H1 (cell line): ENCODE measurements at regions not wholly inside any gene's neighbourhood (a gene's known extent, or its start where the extent isn't known, plus 50 kb on each side); places are given as distances from the start of the nearest gene placed in this dataset.

ENCODE experiments used
- CTCF ChIA-PET: fragments of 300-600 bp; sonication (Branson Sonifier 250); formaldehyde crosslinking; loops from one replicate; lab custom pipeline; 2021; ENCODE audit not compliant: partially characterized antibody; lab: Charles Lee
- POLR2A ChIA-PET: fragments of 300-600 bp; sonication (Branson Sonifier 250); formaldehyde crosslinking; loops from one replicate; lab custom pipeline; 2021; ENCODE audit warnings: inconsistent platforms; ENCODE audit not compliant: partially characterized antibody; lab: Charles Lee
- DNase-seq, 2 experiments: peaks; one replicate each; pipeline versions ENCODE4 v3.0.0 to v3.0.0-alpha.2; 2010 to 2022; ENCODE audit warnings: low spot score in 2 of 2, low read depth in 1 of 2, mixed read lengths in 1 of 2
- FAIRE-seq: peaks from 2 replicates; lab custom pipeline; 2011; peaks lifted over from hg19 to GRCh38; lab: Jason Lieb, UNC
- H2AFZ ChIP-seq: 2 replicates; pipeline ENCODE4 v1.8.1; 2012; ENCODE audit warnings: low read length, inconsistent platforms
- H2AK5ac ChIP-seq: 2 replicates; pipeline ENCODE4 v1.6.1; 2013; ENCODE audit warnings: low read depth, low read length
- H2BK120ac ChIP-seq: replicated peaks from 2 replicates; pipeline ENCODE3; 2013; ENCODE audit warnings: low read depth, low read length, inconsistent platforms
- H2BK12ac ChIP-seq: 2 replicates; pipeline ENCODE4 v1.6.1; 2013; ENCODE audit warnings: low read depth, low read length
- H2BK15ac ChIP-seq: 2 replicates; pipeline ENCODE4 v1.6.1; 2013; ENCODE audit warnings: low read length
- H2BK20ac ChIP-seq: 2 replicates; pipeline ENCODE4 v1.6.1; 2013; ENCODE audit warnings: low read length
- H2BK5ac ChIP-seq: 2 replicates; pipeline ENCODE4 v1.6.1; 2013; ENCODE audit warnings: low read depth, low read length
- H3K14ac ChIP-seq: 2 replicates; pipeline ENCODE4 v1.6.1; 2013; ENCODE audit warnings: inconsistent platforms; ENCODE audit not compliant: insufficient read length
- H3K18ac ChIP-seq: 2 replicates; pipeline ENCODE4 v1.6.1; 2013; ENCODE audit warnings: low read length; ENCODE audit errors: extremely low read depth
- H3K23ac ChIP-seq: 2 replicates; pipeline ENCODE4 v1.6.1; 2013; ENCODE audit warnings: inconsistent platforms; ENCODE audit not compliant: insufficient read length
- H3K23me2 ChIP-seq: 2 replicates; pipeline ENCODE4 v1.6.1; 2013; ENCODE audit warnings: low read depth, low read length
- H3K27ac ChIP-seq: 2 replicates; pipeline ENCODE4 v1.6.1; 2011; ENCODE audit warnings: low read depth, low read length, inconsistent platforms
- H3K27me3 ChIP-seq, 4 experiments: replicated peaks in 1 of 4; 1 replicate in 1 of 4; 2 replicates in 3 of 4; pipeline versions ENCODE4 v1.6.1 to v1.8.1; 2011 to 2013; ENCODE audit warnings: low read length in 3 of 4, mild to moderate bottlenecking in 3 of 4, inconsistent platforms in 2 of 4, mixed read lengths in 2 of 4, moderate library complexity in 1 of 4; ENCODE audit not compliant: control insufficient read depth in 3 of 4, insufficient read depth in 3 of 4; ENCODE audit errors: extremely low read depth in 1 of 4
- H3K36me3 ChIP-seq, 4 experiments: 2 replicates each; pipeline versions ENCODE4 v1.6.1 to v1.8.1; 2011 to 2013; ENCODE audit warnings: mild to moderate bottlenecking in 4 of 4, low read length in 3 of 4, moderate library complexity in 2 of 4, control low read depth in 1 of 4, inconsistent platforms in 1 of 4; ENCODE audit not compliant: insufficient read depth in 4 of 4, control insufficient read depth in 2 of 4
- H3K4ac ChIP-seq: replicated peaks from 2 replicates; pipeline ENCODE3; 2013; ENCODE audit warnings: low read length, low read depth, mixed read lengths, inconsistent platforms; ENCODE audit not compliant: insufficient read length
- H3K4me1 ChIP-seq, 4 experiments: replicated peaks in 1 of 4; 1 replicate in 1 of 4; 2 replicates in 3 of 4; pipeline versions ENCODE4 v1.6.1 to v1.8.1; 2011 to 2013; ENCODE audit warnings: low read length in 3 of 4, inconsistent platforms in 2 of 4, mixed read lengths in 1 of 4; ENCODE audit not compliant: insufficient read depth in 4 of 4, control insufficient read depth in 3 of 4
- H3K4me2 ChIP-seq, 2 experiments: 2 replicates each; pipeline versions ENCODE4 v1.6.1 to v1.8.1; 2011 to 2013; ENCODE audit warnings: low read depth in 2 of 2, low read length in 2 of 2, control low read depth in 1 of 2, inconsistent platforms in 1 of 2, mild to moderate bottlenecking in 1 of 2; ENCODE audit not compliant: insufficient read depth in 1 of 2
- H3K4me3 ChIP-seq, 4 experiments: fragments of 200-600, 300-600 bp in 1 of 4; sonication (generic), shearing (Covaris generic), sonication (Bioruptor Twin) in 1 of 4; 2 replicates each; pipeline versions ENCODE4 v1.5.1 to v1.8.1; 2011 to 2016; ENCODE audit warnings: low read length in 4 of 4, low read depth in 3 of 4, control low read depth in 2 of 4, inconsistent platforms in 2 of 4, mild to moderate bottlenecking in 2 of 4, mixed read lengths in 1 of 4, moderate library complexity in 1 of 4; ENCODE audit not compliant: insufficient read depth in 2 of 4; ENCODE audit errors: extremely low read depth in 1 of 4
- H3K56ac ChIP-seq: replicated peaks from 2 replicates; pipeline ENCODE3; 2013; ENCODE audit warnings: low read depth, mild to moderate bottlenecking, mixed read lengths, low read length, inconsistent platforms; ENCODE audit not compliant: insufficient read length
- H3K79me1 ChIP-seq: 2 replicates; pipeline ENCODE4 v1.6.1; 2013; ENCODE audit warnings: low read depth, low read length, control low read depth
- H3K79me2 ChIP-seq, 2 experiments: 2 replicates each; pipeline versions ENCODE4 v1.6.1 to v1.8.1; 2012 to 2013; ENCODE audit warnings: low read length in 2 of 2, mild to moderate bottlenecking in 2 of 2, inconsistent platforms in 1 of 2; ENCODE audit not compliant: insufficient read depth in 2 of 2, control insufficient read depth in 1 of 2
- H3K9ac ChIP-seq, 4 experiments: replicated peaks in 1 of 4; 1 replicate in 1 of 4; 2 replicates in 3 of 4; pipeline versions ENCODE4 v1.6.1 to v1.8.1; 2011 to 2013; ENCODE audit warnings: low read depth in 3 of 4, low read length in 3 of 4, control low read depth in 2 of 4, mild to moderate bottlenecking in 2 of 4, moderate library complexity in 2 of 4, inconsistent platforms in 1 of 4; ENCODE audit errors: extremely low read depth in 1 of 4
- H3K9me3 ChIP-seq, 2 experiments: 2 replicates each; pipeline versions ENCODE4 v1.6.1 to v1.8.1; 2012 to 2013; ENCODE audit warnings: mild to moderate bottlenecking in 2 of 2, moderate library complexity in 2 of 2, control low read depth in 1 of 2, inconsistent platforms in 1 of 2, low read depth in 1 of 2, low read length in 1 of 2, mixed read lengths in 1 of 2; ENCODE audit not compliant: insufficient read depth in 2 of 2
- H4K20me1 ChIP-seq, 2 experiments: replicated peaks in 1 of 2; 2 replicates each; pipeline versions ENCODE3 to v1.8.1; 2011 to 2013; ENCODE audit warnings: inconsistent platforms in 2 of 2, low read length in 2 of 2, mild to moderate bottlenecking in 1 of 2; ENCODE audit not compliant: insufficient read depth in 2 of 2, control insufficient read depth in 1 of 2
- H4K5ac ChIP-seq: 2 replicates; pipeline ENCODE4 v1.6.1; 2013; ENCODE audit warnings: low read length, low read depth, mixed read lengths, inconsistent platforms; ENCODE audit not compliant: insufficient read length
- H4K8ac ChIP-seq: 2 replicates; pipeline ENCODE4 v1.8.0; 2013; ENCODE audit warnings: mild to moderate bottlenecking, moderate library complexity, low read length, inconsistent platforms; ENCODE audit not compliant: insufficient read depth; ENCODE audit errors: extremely low read depth
- H4K91ac ChIP-seq: replicated peaks from 2 replicates; pipeline ENCODE3; 2013; ENCODE audit warnings: low read length, mixed read lengths, inconsistent platforms; ENCODE audit not compliant: insufficient read length
- ASH2L ChIP-seq: fragments of 200-600, 300-600 bp; sonication (generic); IDR thresholded peaks from one replicate; pipeline ENCODE4 v1.7.1; 2017; ENCODE audit warnings: low read length
- CBX5 ChIP-seq: fragments of 300-800, 300-1000 bp; sonication (generic); IDR thresholded peaks from 2 replicates; pipeline ENCODE4 v1.7.1; 2016; ENCODE audit warnings: antibody characterized with exemption, low read length, low read depth
- CREB1 ChIP-seq: IDR thresholded peaks from 2 replicates; pipeline ENCODE4 v1.6.1; 2012; ENCODE audit warnings: inconsistent platforms
- EGR1 ChIP-seq: IDR thresholded peaks from 2 replicates; pipeline ENCODE4 v1.6.1; 2011; ENCODE audit warnings: low read depth, low read length, borderline replicate concordance
- FOSL1 ChIP-seq: IDR thresholded peaks from 2 replicates; pipeline ENCODE4 v1.6.1; 2011; ENCODE audit warnings: mild to moderate bottlenecking, low read depth, low read length, moderate library complexity; ENCODE audit not compliant: insufficient read depth
- JUN ChIP-seq: IDR thresholded peaks from 2 replicates; pipeline ENCODE4 v1.6.1; 2011; ENCODE audit warnings: low read depth, mild to moderate bottlenecking, improper control_type of control experiment, low read length
- KDM1A ChIP-seq: fragments of 200-600, 300-600 bp; sonication (generic); IDR thresholded peaks from 2 replicates; pipeline ENCODE4 v1.7.1; 2016; ENCODE audit warnings: mild to moderate bottlenecking, low read length, borderline replicate concordance
- KDM5A ChIP-seq: fragments of 200-600 bp; IDR thresholded peaks from 2 replicates; pipeline ENCODE4 v1.7.1; 2012; ENCODE audit warnings: mild to moderate bottlenecking, low read length, inconsistent platforms, mixed read lengths
- RBBP5 ChIP-seq: IDR thresholded peaks from 2 replicates; pipeline ENCODE4 v1.7.1; 2012; ENCODE audit warnings: low read depth, mild to moderate bottlenecking, inconsistent platforms, low read length, moderate library complexity, borderline replicate concordance
- SAP30 ChIP-seq: fragments of 300-600 bp; sonication (generic); IDR thresholded peaks from 2 replicates; pipeline ENCODE4 v1.7.1; 2012; ENCODE audit warnings: low read length, moderate library complexity, mild to moderate bottlenecking, inconsistent platforms; ENCODE audit not compliant: insufficient read depth, insufficient replicate concordance
- SIN3A ChIP-seq, 2 experiments: IDR thresholded peaks in 1 of 2; conservative IDR thresholded peaks in 1 of 2; 2 replicates each; pipeline ENCODE4 v1.6.1; 2011 to 2012; ENCODE audit warnings: low read length in 2 of 2, improper control_type of control experiment in 1 of 2, low read depth in 1 of 2, mild to moderate bottlenecking in 1 of 2
- SUZ12 ChIP-seq: fragments of 200-600 bp; sonication (generic); IDR thresholded peaks from 2 replicates; pipeline ENCODE4 v1.6.1; 2012; ENCODE audit warnings: mild to moderate bottlenecking, inconsistent platforms, low read length, moderate library complexity, mixed read lengths
- TEAD4 ChIP-seq: IDR thresholded peaks from 2 replicates; pipeline ENCODE4 v1.6.1; 2012; ENCODE audit warnings: low read depth, low read length, inconsistent platforms, mixed read lengths
- WGBS, 2 experiments: shearing (Covaris generic) in 1 of 2; methylation state at CpG; one replicate each; pipeline versions ENCODE4 v1.1.6 to v1.1.7; 2013 to 2015; ENCODE audit warnings: low lambda C conversion rate in 2 of 2, mixed read lengths in 2 of 2, inconsistent platforms in 1 of 2, low coverage in 1 of 2, missing lambda C conversion rate in 1 of 2; ENCODE audit not compliant: insufficient replicate concordance in 2 of 2, insufficient coverage in 1 of 2, insufficient read length in 1 of 2; ENCODE audit errors: extremely low coverage in 1 of 2, missing lambda C conversion rate in 1 of 2; 5-methylcytosine and 5-hydroxymethylcytosine counted together

DNA sequence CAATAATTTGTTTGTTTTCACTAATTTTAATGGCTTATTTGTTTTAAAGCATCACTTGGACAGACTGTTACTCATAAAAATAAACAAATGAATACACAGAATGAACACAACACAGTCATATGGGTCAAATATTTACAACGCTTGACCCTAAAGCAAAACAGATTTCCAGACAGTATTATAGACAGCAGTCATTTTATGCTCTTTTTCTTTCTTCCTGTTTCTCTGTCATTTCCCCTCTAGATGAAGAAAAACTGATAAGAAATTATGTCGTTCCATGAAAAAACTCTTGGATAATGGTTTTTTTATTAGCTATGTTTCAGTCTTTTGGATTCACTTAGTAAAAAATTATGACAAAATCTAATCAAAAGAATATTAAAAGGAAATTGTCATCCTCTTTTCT is 297.3 kb upstream of the NEGR1 start:
- no peak overlapping the region for H4K5ac ChIP-seq
- H3K4me1 ChIP-seq: no peaks in the 10 kb centered on the region

More for the DNA sequence above, 297.3 kb upstream of the NEGR1 start:
- no peak for TF ChIP-seq KDM5A
- TF ChIP-seq CBX5: no peak
- TF ChIP-seq RBBP5: no peak
- no peak for TF ChIP-seq KDM1A
- no peak for TF ChIP-seq JUN
- no peak for TF ChIP-seq SUZ12
- TF ChIP-seq CREB1: no peak
- TF ChIP-seq TEAD4: no peak
- no peak for TF ChIP-seq FOSL1
- no peak for TF ChIP-seq SIN3A (conservative IDR thresholded peaks at IDR 0.05 in 1 of 2, IDR thresholded peaks at IDR 0.05 in 1 of 2; ENCODE audit: low read depth in 1 of 2, low read length in 2 of 2)
- TF ChIP-seq ASH2L: no peak
- TF ChIP-seq EGR1: no peak
- no peak for TF ChIP-seq SAP30
- H3K4me2 ChIP-seq: no peak overlapping the region
- H3K23me2 ChIP-seq: no peaks in the 10 kb centered on the region
- H4K8ac ChIP-seq: no peak overlapping the region
- no peak overlapping the region for H2BK12ac ChIP-seq
- no peak overlapping the region for H3K27ac ChIP-seq
- CTCF ChIA-PET: interaction anchor here (1.6 kb wide), 1 partner anchor 9 kb away, joined by 4 read pairs; no protein-coding TSS in a partner anchor
- DNase-seq (no peak), FAIRE-seq (no peak)
- H2BK20ac ChIP-seq: no peak overlapping the region
- H3K27me3 ChIP-seq: no peaks in the 10 kb centered on the region
- H3K14ac ChIP-seq: no peak overlapping the region
- no peak overlapping the region for H4K91ac ChIP-seq
- H3K79me1 ChIP-seq: no peaks in the 10 kb centered on the region
- no peak overlapping the region for H3K18ac ChIP-seq
- no peak overlapping the region for H3K56ac ChIP-seq
- no peaks in the 10 kb centered on the region for H4K20me1 ChIP-seq
- H3K23ac ChIP-seq: no peak overlapping the region
- POLR2A ChIA-PET: no interaction called here
- H3K4me3 ChIP-seq: no peak overlapping the region
- no peaks in the 10 kb centered on the region for H3K36me3 ChIP-seq
- H2AK5ac ChIP-seq: no peak overlapping the region
- H2BK15ac ChIP-seq: no peak overlapping the region
- 93% methylated on average over 2 of the region's 2 CpGs; no CpG with 5 or more reads in 1 of the 2 experiments for WGBS, 2 experiments
- no peaks in the 10 kb centered on the region for H3K9me3 ChIP-seq
- H3K4ac ChIP-seq: no peak overlapping the region
- H2AFZ ChIP-seq: no peak overlapping the region
- no peak overlapping the region for H2BK5ac ChIP-seq
- H2BK120ac ChIP-seq: no peak overlapping the region
- no peaks in the 10 kb centered on the region for H3K79me2 ChIP-seq
- H3K9ac ChIP-seq: no peak overlapping the region
